Cardiac septum (tissue), 1 donor: ENCODE measurements at regions not wholly inside any gene's neighbourhood (a gene's known extent, or its start where the extent isn't known, plus 50 kb on each side); places are given as distances from the start of the nearest gene placed in this dataset.
"Not testable (repeated sequence)": the region's sequence is repeated elsewhere in the genome, so short reads cannot be mapped to it uniquely, and the experiment has no call there.

Experiments used
- DNase-seq: peaks from one replicate; pipeline ENCODE4 v3.0.0-alpha.2; 2020; ENCODE audit warnings: low spot score
- intact Hi-C: fragments of 100-400 bp; cut with DNase I; formaldehyde crosslinking; loops from one replicate; pipeline ENCODE4 v1.14.0; 2022
- donor health status: DM: no; HTN: no; CAD: no.

DNA sequence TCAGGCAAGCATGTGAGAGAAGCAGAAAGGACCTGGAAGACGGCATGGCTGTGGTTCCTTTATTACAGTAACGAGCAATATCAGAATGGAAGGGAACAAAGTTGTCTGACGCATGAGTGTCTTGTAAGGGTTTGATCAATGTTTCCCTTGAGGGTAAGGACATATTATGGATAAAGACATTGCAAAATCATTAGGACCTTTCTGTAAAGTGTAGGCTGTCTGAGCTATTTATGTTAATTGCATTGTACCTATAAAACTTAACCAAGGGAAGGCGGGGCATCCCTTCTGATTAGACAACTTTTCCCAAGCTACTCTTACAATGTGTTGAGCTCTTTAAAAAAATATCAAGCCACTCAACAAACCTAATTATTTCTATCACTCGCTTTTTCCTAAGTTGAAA, 112.2 kb upstream of the JADE1 start:
- DNase-seq, result no peak
- intact Hi-C loops, result no loop called here

DNA sequence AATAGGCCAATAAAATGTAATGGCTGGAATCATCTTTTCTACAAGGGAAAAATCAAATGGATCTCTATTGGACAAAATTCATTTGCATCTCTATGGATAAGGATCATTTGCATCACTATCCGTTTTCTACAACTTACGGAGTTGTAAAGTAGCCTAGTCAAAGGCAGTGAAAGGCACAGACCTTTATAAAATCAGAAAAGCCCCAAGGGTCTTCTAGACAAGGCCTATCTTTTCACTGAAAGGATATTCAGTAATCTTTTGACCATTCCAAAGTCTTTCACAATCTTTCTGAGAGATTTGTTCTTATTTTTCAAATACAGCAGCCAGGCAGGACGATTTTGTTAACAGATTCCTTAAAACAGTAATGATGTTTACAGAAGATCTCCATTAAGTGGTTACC, 119.5 kb upstream of the JADE1 start:
- intact Hi-C loops, result no loop called here
- no peak for DNase-seq

DNA sequence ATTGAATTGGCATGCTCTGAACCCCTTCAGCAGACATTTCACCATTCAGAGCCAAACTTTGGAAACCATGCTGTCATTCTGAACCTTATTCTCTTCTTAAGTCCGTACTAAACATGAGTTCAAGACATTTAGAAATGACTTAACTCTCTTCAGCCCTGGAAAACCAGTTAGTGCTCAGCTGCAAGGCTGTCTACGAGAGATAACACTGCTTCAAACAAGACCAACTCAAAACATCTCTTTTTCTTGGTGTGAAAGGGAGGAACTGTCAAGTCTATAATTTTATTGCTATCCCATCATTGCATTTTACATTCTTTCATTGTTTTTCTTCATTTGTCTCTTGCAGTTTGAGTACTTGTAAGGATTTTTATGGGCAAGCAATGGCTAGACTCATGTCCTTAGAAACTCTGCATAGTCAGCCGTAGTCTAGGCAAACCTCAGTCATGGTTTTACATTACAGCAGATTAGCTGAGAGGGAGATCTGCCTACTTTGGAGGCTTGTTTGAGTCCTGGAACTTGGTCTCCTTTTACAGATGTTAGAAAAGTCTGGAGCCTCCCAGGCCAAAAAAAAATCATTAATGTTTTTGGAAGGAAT, 120.6 kb upstream of the JADE1 start:
- DNase-seq, result no peak

DNA sequence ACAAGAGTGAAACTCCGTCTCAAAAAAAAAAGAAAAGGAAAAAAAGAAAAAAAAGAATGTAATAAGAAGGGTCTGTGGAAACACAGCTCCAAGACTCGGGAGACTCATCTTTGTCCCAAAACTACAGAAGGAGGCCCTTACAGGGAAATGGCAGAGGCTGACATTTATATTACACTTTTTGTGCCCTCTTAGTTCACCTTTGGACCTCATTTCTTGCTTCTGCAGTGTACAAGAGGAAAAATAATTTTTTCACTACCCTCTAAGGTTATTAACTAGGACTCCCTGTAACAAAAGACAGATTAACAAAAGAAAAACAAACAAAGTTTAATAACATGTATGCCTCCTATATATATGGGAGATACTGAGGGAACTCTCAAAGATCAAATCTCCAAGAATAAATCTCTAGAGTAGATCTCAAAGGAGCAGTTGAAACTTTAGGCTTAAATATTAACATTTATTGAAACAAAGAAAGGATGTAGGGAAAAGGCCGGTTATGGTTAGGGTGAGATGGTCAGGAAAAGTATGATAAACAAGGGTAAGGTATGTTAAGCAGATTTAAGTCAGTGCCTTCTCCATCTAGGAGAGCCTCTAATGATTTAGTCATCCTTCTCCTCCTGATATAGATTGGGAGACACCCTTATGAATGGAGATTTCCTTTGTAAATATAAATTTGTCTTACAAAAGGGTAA, 121.3 kb upstream of the JADE1 start:
- intact Hi-C loops, result no loop called here
- no peak for DNase-seq

More for the DNA sequence above, 120.6 kb upstream of the JADE1 start:
- intact Hi-C loops, result no loop called here

DNA sequence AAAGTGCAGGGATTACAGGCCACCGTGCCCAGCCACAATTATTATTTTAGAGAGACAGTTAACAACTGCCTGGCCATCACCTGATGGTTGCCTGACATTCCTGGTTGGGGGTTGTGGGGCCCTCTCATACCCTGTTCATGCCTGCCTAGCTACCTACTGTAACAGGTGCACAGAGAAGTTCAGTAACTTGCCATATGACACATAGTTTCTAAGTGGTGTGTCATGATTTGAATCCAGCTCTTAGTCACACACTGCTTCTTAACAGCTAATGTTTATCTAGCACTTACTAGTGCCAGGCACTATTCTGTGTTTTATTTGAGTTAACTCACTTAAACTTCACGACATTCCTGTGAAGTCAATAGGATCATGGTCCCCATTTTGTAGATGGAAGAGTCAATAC, 122.7 kb upstream of the JADE1 start:
- intact Hi-C loops, result no loop called here
- DNase-seq, result no peak

DNA sequence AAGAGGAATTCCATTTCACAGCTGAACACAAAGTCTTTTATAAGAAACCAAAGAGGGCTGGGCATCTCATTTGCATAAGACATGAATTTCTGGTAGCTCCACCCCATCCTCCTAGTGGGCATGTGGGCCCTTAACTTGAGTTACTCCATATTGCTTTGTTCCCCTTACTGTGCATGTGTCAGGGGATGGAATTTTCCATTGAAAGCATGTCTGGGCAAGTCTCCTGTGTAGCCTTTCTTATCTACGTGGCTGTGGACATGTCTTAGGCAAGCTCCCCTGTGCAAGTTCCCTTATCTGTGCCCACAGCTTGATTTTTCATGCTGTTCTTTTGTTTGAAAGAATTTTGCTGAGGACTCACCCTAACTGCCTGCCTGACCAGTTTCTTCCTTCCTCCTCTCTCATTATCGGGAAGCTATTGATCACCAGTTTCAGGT, 123.5 kb upstream of the JADE1 start:
- intact Hi-C loops, result no loop called here
- no peak for DNase-seq

DNA sequence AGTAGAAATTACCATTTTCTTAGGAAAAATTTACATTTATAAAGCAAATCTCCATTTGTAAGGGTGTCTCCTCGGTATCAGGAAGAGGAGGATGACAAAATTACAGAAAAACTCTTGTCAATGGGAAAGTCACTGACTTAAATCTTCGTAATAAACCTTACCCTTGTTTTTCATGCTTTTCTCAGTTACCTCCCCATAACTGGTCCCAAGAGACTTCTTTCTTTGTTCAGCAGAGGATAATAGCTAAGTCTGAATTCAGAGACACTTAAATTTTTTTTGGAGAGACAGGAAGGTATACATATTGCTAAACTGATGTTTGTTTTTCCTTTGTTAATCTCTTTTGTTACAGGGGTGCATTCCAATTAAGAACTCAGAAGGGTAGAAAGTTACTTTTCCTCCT, 125.5 kb upstream of the JADE1 start:
- DNase-seq, result no peak
- intact Hi-C loops, result no loop called here

DNA sequence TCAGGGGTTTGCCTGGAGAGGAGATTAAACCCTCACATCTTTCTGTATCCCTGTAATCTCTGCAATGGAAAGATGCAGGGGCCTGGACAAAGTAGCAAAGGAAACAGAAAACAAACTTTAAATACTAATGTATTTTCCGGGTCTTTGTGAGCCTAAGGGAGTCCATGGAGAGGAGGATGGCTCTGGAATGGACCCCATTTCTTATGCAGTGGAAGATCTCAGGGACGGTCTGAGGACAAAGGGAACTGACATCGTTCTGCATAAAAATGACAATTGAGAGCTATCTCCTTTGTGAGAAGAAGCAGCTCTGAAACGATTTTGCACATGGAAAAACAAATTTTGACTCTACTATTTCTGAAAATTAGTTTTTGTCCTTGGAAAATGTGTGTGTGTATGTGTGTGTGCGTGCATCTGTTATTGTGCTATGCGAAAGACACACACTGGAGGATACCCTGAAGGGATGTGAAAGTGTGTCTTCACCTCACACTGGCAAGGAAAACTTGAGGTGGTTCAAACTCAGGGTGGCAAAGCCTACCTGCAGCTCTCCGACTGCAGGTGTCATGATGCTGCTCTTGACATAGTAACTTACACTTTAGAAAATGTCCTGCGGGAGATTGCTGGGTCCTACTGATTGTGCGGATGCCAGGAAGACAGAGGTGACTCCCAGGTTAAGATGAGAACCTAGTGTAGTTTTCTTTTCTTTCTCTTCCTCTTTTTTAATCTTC, 126.4 kb upstream of the JADE1 start:
- DNase-seq, result no peak
- intact Hi-C loops, result no loop called here

DNA sequence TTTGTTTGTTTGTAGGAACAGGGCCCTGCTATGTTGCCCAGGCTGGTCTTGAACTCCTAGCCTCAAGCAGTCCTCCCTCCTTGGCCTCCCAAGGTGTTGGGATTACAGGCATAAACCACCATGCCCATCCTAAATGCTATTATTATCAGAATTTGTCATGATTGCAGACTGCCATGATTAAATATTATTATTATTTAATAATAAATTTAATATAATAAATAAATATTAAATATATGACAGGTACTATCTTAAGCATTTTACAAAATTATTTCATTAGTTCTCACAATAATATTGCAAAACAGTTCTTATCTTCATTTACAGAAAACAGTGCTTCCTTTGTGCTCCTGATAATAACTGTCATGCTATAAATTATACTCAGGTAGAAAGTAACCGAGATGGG, 133.4 kb upstream of the JADE1 start:
- no peak for DNase-seq
- intact Hi-C loops, result no loop called here

DNA sequence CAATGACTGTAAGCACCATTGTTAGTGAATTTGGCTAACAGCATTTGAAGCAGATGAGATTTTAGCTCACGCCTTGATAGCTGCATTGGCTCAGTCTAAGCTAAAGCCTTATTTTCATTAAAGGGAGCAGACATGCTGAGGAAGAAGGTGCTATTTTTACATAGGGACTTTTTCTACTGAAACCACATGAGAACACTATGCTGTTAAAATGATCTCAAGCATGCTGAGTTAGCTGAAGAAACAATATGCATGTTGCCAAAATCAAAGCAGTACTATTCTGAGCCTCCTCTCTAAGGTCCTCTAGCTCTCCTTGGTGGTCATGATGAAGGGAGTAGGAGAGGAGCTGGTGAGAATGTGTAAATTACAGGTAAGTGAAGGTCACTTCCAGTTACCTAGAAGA, 134.4 kb upstream of the JADE1 start:
- no peak for DNase-seq
- intact Hi-C loops, result no loop called here

DNA sequence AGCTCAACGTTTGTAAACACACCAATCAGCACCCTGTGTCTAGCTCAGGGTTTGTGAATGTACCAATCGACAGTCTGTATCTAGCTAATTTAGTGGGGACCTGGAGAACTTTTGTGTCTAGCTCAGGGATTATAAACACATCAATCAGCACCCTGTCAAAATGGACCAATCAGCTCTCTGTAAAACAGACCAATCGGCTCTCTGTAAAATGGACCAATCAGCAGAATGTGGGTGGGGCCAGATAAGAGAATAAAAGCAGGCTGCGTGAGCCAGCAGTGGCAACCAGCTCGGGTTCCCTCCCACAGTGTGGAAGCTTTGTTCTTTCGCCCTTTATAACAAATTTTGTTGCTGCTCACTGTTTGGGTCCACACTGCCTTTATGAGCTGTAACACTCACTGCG, 136.3 kb upstream of the JADE1 start:
- DNase-seq, intact Hi-C loops: not testable (repeated sequence)

DNA sequence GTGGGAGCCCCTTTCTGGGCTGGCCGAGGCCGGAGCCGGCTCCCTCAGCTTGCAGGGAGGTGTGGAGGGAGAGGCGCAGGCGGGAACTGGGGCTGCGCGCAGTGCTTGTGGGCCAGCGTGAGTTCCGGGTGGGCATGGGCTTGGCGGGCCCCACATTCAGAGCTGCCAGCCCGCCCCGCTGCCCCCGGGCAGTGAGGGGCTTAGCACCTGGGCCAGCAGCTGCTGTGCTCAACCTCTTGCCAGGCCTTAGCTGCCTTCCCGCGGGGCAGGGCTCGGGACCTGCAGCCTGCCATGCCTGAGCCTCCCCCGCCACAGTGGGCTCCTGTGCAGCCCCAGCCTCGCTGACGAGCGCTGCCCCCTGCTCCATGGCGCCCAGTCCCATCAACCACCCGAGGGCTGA, 136.9 kb upstream of the JADE1 start:
- DNase-seq, intact Hi-C loops: not testable (repeated sequence)

DNA sequence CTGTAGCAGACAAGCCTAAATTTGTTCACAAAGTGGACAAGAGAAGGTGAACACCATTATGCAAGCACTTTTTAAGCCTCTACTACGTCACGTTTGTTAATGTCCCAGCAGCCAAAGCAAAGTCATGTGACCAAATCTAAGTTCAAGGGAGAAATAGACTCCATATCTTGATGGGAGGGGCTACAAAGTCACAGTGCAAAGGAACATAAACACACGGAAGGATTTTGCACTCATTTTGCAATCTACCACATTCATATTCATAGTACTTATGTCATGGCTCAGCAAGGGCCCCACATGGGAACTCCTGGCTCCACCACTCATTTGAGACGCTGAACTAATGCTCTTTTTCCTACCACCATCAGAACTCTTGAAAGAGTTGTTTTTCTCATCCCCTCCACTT, 139.0 kb upstream of the JADE1 start:
- intact Hi-C loops, result no loop called here
- DNase-seq, result no peak

DNA sequence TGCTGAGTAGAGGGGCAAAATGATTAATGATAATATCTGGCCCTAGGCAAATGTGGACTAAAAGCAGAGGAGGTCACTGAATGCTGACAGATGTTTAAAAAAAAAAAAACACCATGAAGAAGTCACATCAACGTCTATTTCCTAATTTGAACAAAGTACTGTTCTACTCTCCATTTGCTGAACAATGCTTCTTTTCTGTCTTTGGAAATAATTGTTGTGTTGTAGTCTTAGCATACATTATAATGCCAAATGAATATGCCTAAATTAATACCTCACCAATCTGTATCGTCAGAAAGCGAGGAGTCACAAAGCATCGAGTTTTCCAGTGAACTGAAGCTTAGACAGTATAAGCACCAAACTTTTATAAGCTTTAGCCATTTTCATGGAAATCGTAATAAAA, 140.9 kb upstream of the JADE1 start:
- DNase-seq, result no peak
- intact Hi-C loops, result no loop called here

DNA sequence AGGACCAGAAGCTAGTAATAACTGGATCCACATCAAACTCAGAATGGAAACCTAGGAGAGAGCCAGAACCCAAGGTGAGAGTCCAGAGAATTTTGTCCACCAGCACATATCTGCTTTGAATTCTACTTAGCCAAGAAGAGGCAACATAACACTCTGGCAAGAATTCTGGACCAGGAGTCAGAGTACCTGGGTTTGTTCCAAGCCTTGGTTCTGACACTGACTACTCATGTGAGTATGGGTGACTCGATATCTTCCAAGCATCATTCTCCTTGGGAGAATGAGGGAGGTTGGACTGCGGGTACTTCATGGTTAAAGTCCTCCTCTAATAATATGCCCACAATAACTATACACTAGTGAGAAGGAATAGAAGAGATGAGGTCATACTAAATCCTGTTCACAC, 144.0 kb upstream of the JADE1 start:
- intact Hi-C loops, result no loop called here
- DNase-seq, result no peak

DNA sequence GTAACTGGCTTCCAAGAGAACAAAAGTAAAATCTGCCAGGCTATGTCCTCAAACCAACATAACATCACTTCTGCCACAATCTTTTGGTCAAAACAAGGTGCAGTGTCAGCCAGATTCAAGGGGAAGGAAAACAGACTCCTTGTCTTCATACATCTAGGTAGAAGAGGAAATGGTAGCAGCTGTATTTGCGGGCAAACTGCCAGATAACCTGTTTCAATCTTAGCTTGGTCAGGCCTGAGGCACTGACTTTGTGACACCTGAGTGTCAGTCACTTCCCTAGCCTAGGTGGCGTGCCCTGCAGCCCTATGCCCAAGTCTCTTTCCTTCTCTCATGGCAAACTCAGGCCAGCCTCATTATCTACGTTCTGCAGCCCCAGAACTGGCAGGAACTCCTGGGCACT, 146.2 kb upstream of the JADE1 start:
- no peak for DNase-seq
- intact Hi-C loops, result no loop called here

DNA sequence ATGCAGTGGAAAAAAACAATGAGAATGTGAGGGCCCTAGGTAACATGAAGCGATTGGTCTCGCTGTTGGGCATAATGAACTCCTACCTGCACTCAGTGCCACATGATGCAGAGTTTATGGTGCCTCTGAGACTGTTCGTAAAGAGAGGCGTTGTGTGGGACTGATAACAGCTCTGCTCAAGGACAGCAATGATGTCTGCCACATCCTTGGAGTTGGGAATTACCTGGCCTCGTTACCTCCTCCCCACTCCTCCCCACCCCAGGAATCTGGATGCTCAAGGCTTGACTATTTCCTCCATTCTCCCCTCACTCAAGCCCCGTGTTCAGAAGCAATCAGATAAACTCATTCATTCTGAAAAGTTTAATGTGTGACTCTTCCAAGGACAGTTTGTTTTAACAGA, 148.0 kb upstream of the JADE1 start:
- intact Hi-C loops, result no loop called here
- no peak for DNase-seq

DNA sequence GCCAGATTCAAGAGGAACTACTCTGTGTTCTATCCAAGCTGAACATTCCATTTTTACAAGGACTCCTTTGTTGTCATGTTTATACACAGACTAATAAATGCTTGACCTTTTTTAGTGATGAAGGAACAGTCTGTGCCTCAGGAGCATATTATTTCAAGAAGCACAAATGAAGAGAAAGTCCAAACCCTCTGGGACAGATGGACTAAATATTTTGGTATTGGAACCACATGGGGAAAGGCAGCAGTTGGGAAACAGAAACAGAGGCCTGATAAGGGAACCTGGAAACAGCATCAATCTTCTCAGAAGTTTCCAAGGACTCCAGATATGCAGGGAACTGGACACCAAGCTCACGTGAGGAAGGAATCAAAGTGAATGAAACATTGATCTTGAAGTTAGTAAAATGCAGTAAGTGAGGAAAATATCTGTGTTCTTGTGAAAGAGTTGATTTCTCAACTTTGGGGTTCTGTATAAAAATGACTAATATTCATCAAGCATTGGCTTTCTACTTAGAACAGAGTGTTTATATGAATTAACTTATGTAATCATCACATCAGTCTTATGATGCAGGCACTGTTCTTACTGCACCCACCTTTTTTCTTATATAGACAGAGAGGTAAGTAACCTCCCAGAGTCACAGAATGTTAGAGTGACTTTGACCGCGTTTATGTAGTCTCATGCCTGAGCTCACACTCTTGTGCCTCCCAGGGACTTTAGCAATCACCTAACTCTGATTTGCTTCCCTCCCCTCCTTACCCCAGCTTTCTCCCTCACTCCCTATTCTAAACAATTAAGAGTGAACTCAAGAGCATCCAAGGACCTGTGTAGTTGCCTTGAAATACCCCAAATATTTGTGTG, 148.9 kb upstream of the JADE1 start:
- intact Hi-C loops, result no loop called here
- DNase-seq, result no peak

DNA sequence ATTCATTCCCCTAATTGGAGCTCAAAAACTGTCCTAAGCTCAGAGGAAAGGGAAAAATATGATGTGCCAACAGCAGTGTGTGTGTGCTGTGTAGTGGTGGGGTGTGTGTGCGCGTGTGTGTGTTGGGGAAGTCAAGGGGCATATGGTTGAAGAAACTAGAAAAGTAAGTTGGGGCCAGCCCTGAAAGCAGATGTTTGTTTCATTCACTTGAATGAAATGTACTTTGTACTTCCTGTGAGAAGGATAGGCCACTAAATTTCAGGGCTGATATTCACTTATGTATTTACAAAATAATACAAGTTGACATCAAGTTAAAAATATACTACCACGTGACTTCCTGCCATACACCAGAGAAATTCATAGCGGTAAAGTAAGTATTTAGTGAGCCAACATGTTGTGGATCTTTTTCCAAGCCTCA, 151.3 kb upstream of the JADE1 start:
- intact Hi-C loops, result no loop called here
- DNase-seq, result no peak

DNA sequence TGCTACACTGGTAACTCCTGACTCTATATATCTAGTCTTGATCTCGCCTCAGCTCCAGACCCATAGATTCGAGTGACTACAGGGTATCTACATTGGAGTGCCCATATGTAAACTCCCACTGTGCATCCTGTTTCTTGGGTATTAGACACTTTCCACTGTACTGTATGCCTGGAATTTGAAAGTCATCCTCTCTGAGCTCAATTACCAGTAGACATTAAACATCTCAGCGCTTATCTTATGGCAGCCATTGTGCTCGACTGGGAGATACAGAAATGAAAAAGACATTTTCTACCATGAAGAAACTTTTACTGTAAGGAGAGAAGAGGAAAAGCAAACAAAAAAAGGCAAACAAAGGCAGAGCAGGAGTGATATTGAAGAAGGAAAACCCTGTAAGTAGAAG, 151.9 kb upstream of the JADE1 start:
- intact Hi-C loops, result no loop called here
- no peak for DNase-seq
